Medulla oblongata (tissue), 1 donor: ENCODE measurements at regions not wholly inside any gene's neighbourhood (a gene's known extent, or its start where the extent isn't known, plus 50 kb on each side); places are given as distances from the start of the nearest gene placed in this dataset.

ENCODE experiments used
- DNase-seq: peaks from one replicate; pipeline ENCODE4 v3.0.0-alpha.2; 2015; ENCODE audit errors: extremely low spot score

GRCh38 chr11:92658733-92659132, 310.7 kb upstream of the MTNR1B start:
- DNase-seq = no peak

GRCh38 chr11:92659793-92660192, 309.7 kb upstream of the MTNR1B start:
- no peak for DNase-seq

DNA sequence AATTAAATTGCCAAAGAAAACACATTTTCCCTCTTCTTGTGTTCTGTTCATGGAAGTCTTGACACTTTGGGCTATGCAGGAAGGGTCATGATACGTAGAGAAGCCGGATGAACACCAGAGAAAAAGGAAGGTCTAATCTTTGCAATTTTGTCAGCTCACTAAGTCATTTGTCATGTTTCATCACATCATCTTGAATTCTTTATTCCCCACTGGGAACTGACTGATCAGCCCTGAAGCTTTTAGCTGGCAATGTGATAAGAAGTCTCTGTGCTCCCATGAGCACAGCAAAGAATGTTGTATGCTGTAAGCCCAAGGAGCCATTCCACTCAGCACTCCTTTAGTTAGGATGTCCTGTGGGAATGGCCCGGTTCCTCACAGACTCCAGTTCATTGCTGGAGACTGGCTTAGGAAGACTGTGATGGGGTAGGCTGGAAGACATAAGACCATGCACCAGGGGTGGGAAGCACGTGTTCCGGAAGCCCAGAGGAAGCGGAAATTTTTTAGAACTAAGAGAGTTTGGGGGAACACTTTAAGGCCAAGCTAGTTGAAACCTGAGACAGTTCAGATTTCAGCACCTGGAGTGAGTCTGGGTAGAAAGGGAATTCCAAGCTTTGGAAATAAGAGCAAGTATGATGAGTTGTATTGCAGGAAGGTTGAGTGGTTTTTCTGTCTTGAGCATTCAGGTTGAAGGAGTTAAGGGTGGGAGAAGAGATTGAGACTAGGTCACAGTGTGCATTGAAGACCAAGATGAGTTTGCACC, 306.7 kb upstream of the MTNR1B start:
- no peak for DNase-seq

GRCh38 chr11:92663539-92663938, 305.9 kb upstream of the MTNR1B start:
- no peak for DNase-seq

GRCh38 chr11:92667486-92668152, 301.8 kb upstream of the MTNR1B start:
- peak; percentile 68 for DNase-seq

DNA sequence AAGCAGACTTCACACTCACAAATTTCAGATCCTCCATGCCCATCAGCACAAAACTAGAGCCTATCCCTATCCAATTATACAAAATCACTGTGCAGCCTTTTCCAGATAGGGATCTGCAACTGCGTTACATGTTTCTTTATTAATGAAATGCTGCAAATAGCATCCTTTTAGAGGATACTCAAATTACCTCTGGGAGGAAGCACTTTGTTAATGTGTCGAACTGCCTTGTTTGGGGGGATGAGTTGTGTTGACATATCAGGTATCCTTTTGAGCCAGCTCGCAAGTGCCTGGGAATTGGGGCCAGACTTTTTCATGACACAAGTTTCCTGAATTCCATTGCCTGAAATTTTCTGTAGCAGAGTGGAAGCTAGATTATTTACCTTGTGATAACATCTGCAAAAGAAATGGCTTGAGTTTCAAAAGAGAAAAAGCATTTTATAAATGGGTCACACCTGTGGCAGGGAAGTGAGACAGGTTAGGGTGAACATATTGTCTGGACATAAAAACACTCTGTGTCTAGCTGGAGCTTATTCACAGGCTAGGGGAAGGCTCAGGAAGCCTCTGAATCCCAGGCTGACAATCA, 299.1 kb upstream of the MTNR1B start:
- no peak for DNase-seq

DNA sequence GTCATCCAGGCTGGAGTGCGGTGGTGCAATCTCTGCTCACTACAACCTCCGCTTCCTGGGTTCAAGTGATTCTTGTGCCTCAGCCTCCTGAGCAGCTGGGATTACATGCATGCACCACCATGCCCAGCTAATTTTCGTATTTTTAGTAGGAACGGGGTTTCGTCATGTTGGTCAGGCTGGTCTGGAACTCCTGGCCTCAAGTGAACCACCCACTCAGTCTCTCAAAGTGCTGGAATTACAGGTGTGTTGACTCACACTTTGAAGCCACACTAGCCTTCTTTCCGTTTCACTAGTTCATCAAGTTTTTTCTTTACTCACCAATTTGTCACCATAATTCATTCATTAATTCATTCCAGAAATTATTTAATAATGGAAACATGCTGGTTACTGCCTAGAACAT, 298.4 kb upstream of the MTNR1B start:
- DNase-seq = no peak

GRCh38 chr11:92675303-92675702, 294.1 kb upstream of the MTNR1B start:
- DNase-seq = no peak

- DNase-seq = no peak
Measured at GRCh38 chr11:92675810-92676209, 293.6 kb upstream of the MTNR1B start.

DNA sequence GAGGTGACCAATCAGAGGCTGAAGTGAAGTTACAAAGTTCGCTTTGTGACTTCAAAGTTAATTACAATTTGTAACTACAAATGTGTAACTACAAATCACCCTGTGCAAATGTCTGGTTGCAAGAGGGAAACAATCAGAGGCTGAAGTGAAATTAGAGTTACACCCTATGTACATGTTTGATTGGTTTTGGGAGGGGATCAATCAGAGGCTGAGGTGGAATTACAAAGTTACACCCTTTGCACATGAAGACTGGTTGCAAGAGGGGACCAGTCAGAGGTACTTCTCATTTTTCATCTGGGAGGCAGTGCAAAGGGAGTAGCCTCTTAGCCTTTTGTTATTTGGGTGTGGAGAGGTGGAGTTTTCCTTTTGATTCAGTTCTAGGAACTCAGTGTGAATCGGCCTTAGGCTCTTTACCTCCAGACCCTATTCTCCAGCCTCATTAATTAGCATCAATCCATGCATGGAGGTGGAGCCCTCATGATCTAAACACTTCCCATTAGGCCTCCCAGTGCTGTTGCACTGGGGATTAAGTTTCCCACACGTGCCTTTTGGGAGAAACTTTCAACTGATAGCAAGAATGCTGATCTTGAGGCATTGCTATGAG, 291.3 kb upstream of the MTNR1B start:
- no peak for DNase-seq

- no peak for DNase-seq
Measured at GRCh38 chr11:92681586-92681985, 287.9 kb upstream of the MTNR1B start.

GRCh38 chr11:92682136-92682535, 287.3 kb upstream of the MTNR1B start:
- DNase-seq = no peak

- no peak for DNase-seq
Measured at GRCh38 chr11:92682952-92683351, 286.5 kb upstream of the MTNR1B start.

DNA sequence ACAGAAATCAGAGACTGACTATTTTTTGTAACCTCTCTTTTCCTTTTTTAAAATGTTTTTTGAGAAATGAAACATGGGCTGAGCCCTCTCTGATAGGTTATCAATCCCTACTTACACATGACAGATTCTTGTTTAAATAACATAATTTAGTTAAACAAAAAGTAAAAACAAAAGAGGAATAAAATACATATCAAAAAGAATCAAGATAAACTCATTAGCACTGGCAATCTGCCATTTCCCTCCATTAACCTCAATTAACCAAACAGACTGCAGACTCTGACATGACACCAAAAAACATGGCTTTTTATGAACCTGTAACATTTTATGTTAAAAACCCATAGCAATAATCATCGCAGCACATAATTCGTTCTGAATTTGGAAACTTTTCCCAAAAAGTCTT, 284.4 kb upstream of the MTNR1B start:
- no peak for DNase-seq

- DNase-seq = no peak
Measured at GRCh38 chr11:92687724-92688123, 281.7 kb upstream of the MTNR1B start.

DNA sequence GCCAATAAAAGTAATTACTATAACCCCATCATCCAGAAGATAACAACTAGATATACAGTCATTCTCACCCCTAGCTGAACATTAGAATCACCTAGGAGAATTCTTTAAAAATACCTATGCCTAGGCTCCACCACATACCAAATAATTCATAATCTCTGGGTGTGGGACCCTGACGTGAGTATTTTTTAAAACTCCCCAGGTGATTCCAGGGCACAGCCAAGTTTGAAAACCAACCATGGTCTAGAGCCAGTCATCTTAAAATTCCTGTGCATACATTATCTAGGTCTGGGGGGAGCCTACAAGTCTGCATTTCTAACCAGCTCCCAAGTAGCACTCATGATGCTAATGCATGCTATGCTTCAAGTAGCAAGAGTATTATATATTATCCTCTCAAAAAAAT, 281.0 kb upstream of the MTNR1B start:
- DNase-seq = no peak

GRCh38 chr11:92692826-92693546, 276.5 kb upstream of the MTNR1B start:
- DNase-seq = no peak

DNA sequence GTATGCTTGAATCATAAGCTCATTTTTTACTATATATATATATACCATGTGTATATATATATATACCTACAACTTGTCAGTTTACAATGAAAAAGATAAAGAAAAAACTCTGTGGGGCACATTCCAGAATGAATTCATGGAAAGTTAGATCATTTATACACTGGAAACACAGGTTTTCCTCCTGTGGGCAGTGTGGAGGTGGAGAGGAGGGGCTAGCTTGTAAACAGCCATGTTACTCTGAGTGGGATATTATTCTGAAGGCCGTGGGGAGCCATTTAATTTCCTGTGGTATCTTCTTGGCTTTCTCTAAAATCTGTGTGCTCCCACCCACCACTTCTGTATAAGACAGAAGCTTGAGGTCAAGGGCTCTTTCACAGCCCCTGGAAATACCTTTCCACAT, 273.4 kb upstream of the MTNR1B start:
- no peak for DNase-seq

GRCh38 chr11:92697461-92698312, 271.8 kb upstream of the MTNR1B start:
- no peak for DNase-seq

DNA sequence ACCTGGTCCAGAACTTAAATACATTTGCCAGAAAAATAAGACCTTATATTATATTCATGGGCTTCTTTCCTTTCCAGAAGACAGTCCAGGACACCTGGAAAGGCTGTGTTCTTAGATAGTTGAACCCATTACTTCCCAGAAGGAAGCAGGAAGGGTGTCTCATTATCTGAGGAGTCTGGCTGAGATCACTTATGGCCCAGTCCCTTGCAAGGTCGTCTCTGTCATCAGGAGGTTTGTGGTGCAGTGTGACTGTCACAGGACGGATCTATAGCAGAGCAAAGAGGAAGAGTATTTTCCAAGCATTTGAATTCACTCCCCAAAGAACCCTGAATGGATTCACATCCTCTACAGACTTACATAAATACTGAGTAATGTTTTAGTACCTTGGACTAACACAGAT, 270.7 kb upstream of the MTNR1B start:
- no peak for DNase-seq
